Skeletal muscle cell (primary cell): ENCODE measurements at regions not wholly inside any gene's neighbourhood (a gene's known extent, or its start where the extent isn't known, plus 50 kb on each side); places are given as distances from the start of the nearest gene placed in this dataset.

ENCODE experiments used
- DNase-seq: peaks from one replicate; pipeline ENCODE4 v3.0.0-alpha.2; 2010; ENCODE audit warnings: low read depth
- H3K4me3 ChIP-seq: 2 replicates; pipeline ENCODE4 v1.5.1; 2011; ENCODE audit warnings: low read depth, mild to moderate bottlenecking, control low read depth, low read length, moderate library complexity

DNA sequence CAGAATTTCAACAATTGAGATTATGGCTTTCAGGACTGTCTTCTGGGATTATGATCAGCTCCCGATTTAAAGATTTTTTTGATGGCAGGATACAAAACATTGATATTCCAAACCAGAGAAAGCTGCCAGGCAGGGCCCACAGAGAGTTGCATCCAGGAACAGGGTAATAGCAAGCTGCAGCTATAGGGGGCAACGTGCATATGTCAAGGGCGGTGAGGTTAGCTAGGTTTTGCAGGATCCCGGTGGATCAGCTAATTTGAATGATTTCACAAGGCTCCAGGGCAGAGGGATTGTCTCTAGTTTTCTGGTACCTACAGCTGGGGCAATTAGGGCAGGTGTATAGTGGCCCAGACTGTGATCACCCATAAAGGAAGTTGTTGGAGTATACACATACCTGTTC lies 339.4 kb downstream of the CHSY3 start:
- H3K4me3 ChIP-seq, result no peak overlapping the region
- DNase-seq, result no peak

DNA sequence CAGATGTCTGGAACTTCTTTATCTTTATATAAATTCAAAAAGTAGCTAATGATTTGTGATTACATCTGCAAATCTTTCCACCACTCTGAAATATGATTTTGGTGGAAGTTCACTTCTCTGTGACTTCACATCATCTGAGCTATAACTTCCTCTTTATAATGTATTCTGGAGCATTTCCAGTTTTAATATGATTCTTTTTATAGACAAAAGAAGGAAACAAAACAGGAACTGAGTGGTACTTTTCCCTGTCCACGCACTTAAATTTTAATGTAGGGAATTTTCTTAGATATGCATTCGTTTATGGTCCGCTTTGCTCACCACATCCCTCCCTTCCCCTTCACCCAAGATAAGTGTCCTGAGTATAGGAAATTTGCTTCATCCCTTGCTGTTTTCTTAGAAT lies 333.5 kb downstream of the CHSY3 start:
- no peak for DNase-seq
- H3K4me3 ChIP-seq, result no peak overlapping the region
